IMR-90 (cell line): ENCODE measurements at regions not wholly inside any gene's neighbourhood (a gene's known extent, or its start where the extent isn't known, plus 50 kb on each side); places are given as distances from the start of the nearest gene placed in this dataset.

Source experiments
- ELK1 ChIP-seq: fragments of 150-350 bp; IDR thresholded peaks from 2 replicates; pipeline ENCODE4 v1.6.1; 2016; ENCODE audit warnings: low read depth, mild to moderate bottlenecking, low read length, moderate library complexity, borderline replicate concordance
- MXI1 ChIP-seq: IDR thresholded peaks from 2 replicates; pipeline ENCODE4 v1.6.1; 2012; ENCODE audit warnings: low read depth, mild to moderate bottlenecking, low read length, moderate library complexity, borderline replicate concordance
- POLR2A ChIP-seq: IDR thresholded peaks from 2 replicates; pipeline ENCODE4 v1.6.1; 2012; ENCODE audit warnings: mild to moderate bottlenecking, low read depth, low read length

- TF ChIP-seq POLR2A: no peak
- TF ChIP-seq MXI1: no peak
- no peak for TF ChIP-seq ELK1
These were observed 560.6 kb downstream of the TBC1D4 start for GRCh38 chr13:74921326-74921725.
